Breast epithelium (tissue), 3 donors: ENCODE measurements at regions not wholly inside any gene's neighbourhood (a gene's known extent, or its start where the extent isn't known, plus 50 kb on each side); places are given as distances from the start of the nearest gene placed in this dataset.

Source experiments
- CTCF ChIP-seq, 3 donors: fragments of 450-650 bp; IDR thresholded peaks; one replicate each; pipeline ENCODE4 v1.5.1; 2016 to 2017; ENCODE audit warnings: antibody characterized with exemption in 3 of 3, mild to moderate bottlenecking in 3 of 3, moderate library complexity in 3 of 3
- POLR2A ChIP-seq: fragments of 450-650 bp; IDR thresholded peaks from one replicate; pipeline ENCODE4 v1.6.1; 2016; ENCODE audit warnings: antibody characterized with exemption, mild to moderate bottlenecking, moderate library complexity
- POLR2AphosphoS5 ChIP-seq, 3 donors: sonication (generic); formaldehyde crosslinking; IDR thresholded peaks; one replicate each; pipeline ENCODE4 v1.6.1; 2017; ENCODE audit warnings: antibody characterized with exemption in 3 of 3

GRCh38 chr6:168372889-168373288 is 53.3 kb upstream of the DACT2 start:
- TF ChIP-seq CTCF (IDR thresholded peaks at IDR 0.05) = no peak
- TF ChIP-seq POLR2A = no peak
- no peak for TF ChIP-seq POLR2AphosphoS5 (IDR thresholded peaks at IDR 0.05)
